ENCODE measurements at regions not wholly inside any gene's neighbourhood (a gene's known extent, or its start where the extent isn't known, plus 50 kb on each side); places are given as distances from the start of the nearest gene placed in this dataset.

- no peak for TF ChIP-seq CTCF (IDR thresholded peaks at IDR 0.05)
- TF ChIP-seq OVOL2 (CRISPR knock-in tag; IDR thresholded peaks at IDR 0.05; ENCODE audit: borderline replicate concordance): no peak
- TF ChIP-seq ZBTB43 (CRISPR knock-in tag; IDR thresholded peaks at IDR 0.05): no peak
- no peak for TF ChIP-seq CDX4 (CRISPR knock-in tag; IDR thresholded peaks at IDR 0.05; ENCODE audit: borderline replicate concordance)
- no peak for TF ChIP-seq FOXJ3 (CRISPR knock-in tag; IDR thresholded peaks at IDR 0.05; ENCODE audit: borderline replicate concordance)
- TF ChIP-seq KAT7 (CRISPR knock-in tag; IDR thresholded peaks at IDR 0.05; ENCODE audit: borderline replicate concordance): no peak
Measured at GRCh38 chr9:16102154-16102553, 549.3 kb downstream of the CCDC171 start (continued).

GRCh38 chr9:16103620-16104397 lies 551.0 kb downstream of the CCDC171 start:
- peaks cover 19% of the 10 kb centered on the region for H3K4me1 Mint-ChIP-seq
- no peaks in the 10 kb centered on the region for H3K36me3 Mint-ChIP-seq
- ATAC-seq (no peak), DNase-seq (ENCODE audit: low spot score) (no peak)
- CTCF ChIA-PET: interaction anchor here (1.3 to 3.5 kb wide), 2 partner anchors 30 to 64 kb away, joined by 6 to 11 read pairs; no protein-coding TSS in a partner anchor
- no peaks in the 10 kb centered on the region for H3K27me3 Mint-ChIP-seq (ENCODE audit: low read depth)
- no peak overlapping the region for H3K4me3 Mint-ChIP-seq
- POLR2A ChIA-PET: no interaction called here
- no peaks in the 10 kb centered on the region for H3K9me3 Mint-ChIP-seq
- no peak overlapping the region for H3K27ac Mint-ChIP-seq
- TF ChIP-seq ZNF416 (CRISPR knock-in tag; IDR thresholded peaks at IDR 0.05): no peak
- TF ChIP-seq ELF4 (CRISPR knock-in tag; IDR thresholded peaks at IDR 0.05; ENCODE audit: low read depth): no peak
- no peak for TF ChIP-seq ZNF317 (CRISPR knock-in tag; IDR thresholded peaks at IDR 0.05; ENCODE audit: borderline replicate concordance, low read depth)
- TF ChIP-seq ZNF532 (CRISPR knock-in tag; IDR thresholded peaks at IDR 0.05; ENCODE audit: borderline replicate concordance): no peak
- no peak for TF ChIP-seq ATF1 (CRISPR knock-in tag; IDR thresholded peaks at IDR 0.05)
- no peak for TF ChIP-seq KAT7 (CRISPR knock-in tag; IDR thresholded peaks at IDR 0.05; ENCODE audit: borderline replicate concordance)
- no peak for TF ChIP-seq ZNF138 (CRISPR knock-in tag; conservative IDR thresholded peaks at IDR 0.05)
- TF ChIP-seq NR2C2 (CRISPR knock-in tag; IDR thresholded peaks at IDR 0.05): no peak
- TF ChIP-seq ZNF423 (CRISPR knock-in tag; IDR thresholded peaks at IDR 0.05): no peak
- no peak for TF ChIP-seq CREM (CRISPR knock-in tag; IDR thresholded peaks at IDR 0.05)
- no peak for TF ChIP-seq SMAD3 (CRISPR knock-in tag; IDR thresholded peaks at IDR 0.05; ENCODE audit: borderline replicate concordance)
- no peak for TF ChIP-seq ZNF121 (CRISPR knock-in tag; IDR thresholded peaks at IDR 0.05)
- no peak for TF ChIP-seq NR1H2 (CRISPR knock-in tag; IDR thresholded peaks at IDR 0.05)
- TF ChIP-seq TCF7 (CRISPR knock-in tag; IDR thresholded peaks at IDR 0.05; ENCODE audit: low read depth): no peak
- no peak for TF ChIP-seq E2F1 (CRISPR knock-in tag; IDR thresholded peaks at IDR 0.05)
- TF ChIP-seq ZNF281 (CRISPR knock-in tag; IDR thresholded peaks at IDR 0.05): no peak
- TF ChIP-seq CTCF (IDR thresholded peaks at IDR 0.05): no peak
